Jurkat, Clone E6-1 (cell line): ENCODE measurements at regions not wholly inside any gene's neighbourhood (a gene's known extent, or its start where the extent isn't known, plus 50 kb on each side); places are given as distances from the start of the nearest gene placed in this dataset.

ENCODE experiments used
- DNase-seq: peaks from one replicate; pipeline ENCODE4 v3.0.0-alpha.2; 2011; ENCODE audit warnings: low read depth, low spot score
- H3K4me3 ChIP-seq: 2 replicates; pipeline ENCODE4 v1.5.1; 2011; ENCODE audit warnings: mild to moderate bottlenecking, low read length, control low read depth, moderate library complexity

- DNase-seq = no peak
- H3K4me3 ChIP-seq = no peak overlapping the region
Observed at GRCh38 chr3:43919029-43919428, 228.3 kb downstream of the ABHD5 start.

GRCh38 chr3:43921056-43921648 is 230.4 kb downstream of the ABHD5 start:
- no peak for DNase-seq
- H3K4me3 ChIP-seq = no peak overlapping the region

DNA sequence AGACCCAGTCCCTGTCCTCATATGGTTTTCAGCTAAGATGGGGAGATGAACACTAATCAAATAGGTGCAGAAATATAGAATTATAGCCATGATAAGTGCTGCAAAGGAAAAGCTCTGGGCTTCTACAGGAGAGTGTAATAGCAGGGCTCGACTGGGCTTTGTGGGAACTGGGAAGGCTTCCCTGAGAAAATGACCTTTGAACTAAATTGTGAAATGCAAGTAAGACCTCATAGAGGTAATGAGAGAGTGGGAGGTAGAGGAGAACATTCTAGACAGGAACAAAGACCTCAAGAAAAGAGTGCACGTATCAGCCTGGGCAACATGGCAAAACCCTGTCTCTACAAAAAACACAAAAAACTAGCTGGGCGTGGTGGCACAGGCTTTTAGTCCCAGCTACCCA is 231.6 kb downstream of the ABHD5 start:
- no peak for DNase-seq
- H3K4me3 ChIP-seq = no peak overlapping the region

DNA sequence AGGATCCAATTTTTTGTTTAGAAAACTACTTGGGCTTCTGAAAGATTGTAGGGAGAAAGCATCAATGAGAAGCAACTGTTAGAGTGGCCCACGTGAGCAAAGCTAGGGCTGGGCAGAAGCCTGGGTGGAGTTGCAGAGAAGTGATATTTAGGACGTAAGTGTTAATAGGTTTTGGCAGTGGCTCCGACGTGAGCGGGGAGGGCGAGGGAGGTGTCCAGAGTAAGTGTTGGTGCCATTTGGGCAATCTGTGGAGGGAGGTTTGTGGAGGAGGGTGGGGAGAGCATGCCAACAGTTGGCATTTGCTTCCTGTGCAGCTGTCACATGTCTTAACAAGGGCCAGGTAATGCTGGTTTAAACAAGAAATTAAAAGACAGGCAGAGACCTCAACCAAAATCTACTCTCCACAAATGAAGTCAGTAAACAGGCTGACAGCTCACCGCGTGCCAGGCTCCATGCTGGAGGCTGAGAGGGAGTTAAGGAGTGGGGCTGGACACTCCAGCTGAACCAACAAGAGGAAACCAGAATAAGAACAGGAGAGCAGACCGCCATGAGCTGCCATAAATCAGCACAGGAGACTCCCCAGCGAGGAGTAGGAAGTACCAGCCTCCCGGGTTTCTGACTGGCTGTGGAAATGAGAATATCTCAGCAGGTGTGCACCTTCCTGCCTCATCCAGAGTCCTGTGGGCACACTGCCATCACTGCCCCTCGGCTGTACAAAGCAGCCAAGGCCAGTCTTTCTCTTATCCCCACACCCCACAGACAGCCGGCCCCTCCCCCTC is 232.6 kb downstream of the ABHD5 start:
- no peak overlapping the region for H3K4me3 ChIP-seq
- no peak for DNase-seq

- no peak for DNase-seq
- H3K4me3 ChIP-seq = no peak overlapping the region
Observed at GRCh38 chr3:43926055-43926454, 235.3 kb downstream of the ABHD5 start.

DNA sequence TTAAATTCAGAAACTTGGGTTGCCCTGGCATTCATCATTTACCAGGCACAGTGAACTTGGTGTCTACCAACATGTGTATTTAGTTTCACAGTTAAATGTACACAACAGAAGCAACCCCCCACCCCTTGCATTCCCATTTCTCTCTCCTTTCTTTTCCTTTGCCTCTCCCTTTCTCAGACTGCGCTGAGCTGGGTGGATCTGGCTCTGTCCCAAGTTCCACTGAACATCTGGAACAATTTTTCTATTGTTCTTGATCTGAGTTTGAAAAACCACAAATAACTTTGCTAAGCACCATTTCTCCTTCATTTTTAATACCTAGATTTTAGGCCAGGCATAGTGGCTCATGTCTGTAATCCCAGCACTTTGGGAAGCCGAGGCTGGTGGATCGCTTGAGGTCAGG is 242.2 kb downstream of the ABHD5 start:
- no peak for DNase-seq
- no peak overlapping the region for H3K4me3 ChIP-seq

DNA sequence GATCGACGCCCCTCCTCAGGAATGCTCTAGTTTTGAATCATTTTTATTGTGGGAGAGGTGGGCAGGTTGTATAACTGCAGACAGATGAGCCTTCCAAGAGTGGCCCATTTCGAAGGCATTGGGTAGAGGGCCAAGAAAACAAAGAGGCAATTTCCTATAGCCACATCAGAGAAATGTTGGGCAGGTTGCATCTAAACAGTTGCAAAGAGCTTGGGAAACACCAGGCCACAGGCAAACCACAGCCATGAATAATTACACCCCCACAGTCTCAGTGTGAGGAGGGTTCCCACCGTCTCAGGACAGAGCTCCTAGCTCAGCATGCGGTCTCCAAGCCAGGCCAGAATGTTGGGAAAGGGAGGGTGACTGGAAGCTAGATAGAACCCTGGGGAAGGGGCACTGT is 257.3 kb downstream of the ABHD5 start:
- DNase-seq = peak; percentile 38
- no peak overlapping the region for H3K4me3 ChIP-seq

DNA sequence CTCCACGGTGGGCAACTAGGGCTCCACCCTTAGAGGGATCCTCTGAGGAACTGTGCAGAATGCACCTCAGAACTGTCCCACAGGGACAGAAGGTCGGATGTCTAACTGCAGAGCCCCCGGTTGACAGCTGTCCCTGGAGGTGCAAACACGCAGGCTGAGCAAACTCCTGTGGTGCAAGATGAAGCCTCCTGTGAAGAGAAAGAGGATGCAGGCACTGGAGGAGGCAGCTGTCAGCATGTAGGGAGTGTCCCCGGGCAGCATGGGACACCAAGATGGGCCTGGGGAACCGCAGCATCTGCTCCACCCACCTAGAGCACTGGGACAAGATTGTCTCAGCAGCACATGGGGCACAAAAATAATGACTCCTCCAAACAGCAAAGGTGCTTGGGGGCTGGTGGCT is 258.9 kb downstream of the ABHD5 start:
- DNase-seq = peak; percentile 8
- H3K4me3 ChIP-seq = no peak overlapping the region

- peak overlapping the region; percentile 27 for H3K4me3 ChIP-seq
- DNase-seq = peak; percentile 46
Observed at GRCh38 chr3:43950775-43951174, 260.0 kb downstream of the ABHD5 start.

DNA sequence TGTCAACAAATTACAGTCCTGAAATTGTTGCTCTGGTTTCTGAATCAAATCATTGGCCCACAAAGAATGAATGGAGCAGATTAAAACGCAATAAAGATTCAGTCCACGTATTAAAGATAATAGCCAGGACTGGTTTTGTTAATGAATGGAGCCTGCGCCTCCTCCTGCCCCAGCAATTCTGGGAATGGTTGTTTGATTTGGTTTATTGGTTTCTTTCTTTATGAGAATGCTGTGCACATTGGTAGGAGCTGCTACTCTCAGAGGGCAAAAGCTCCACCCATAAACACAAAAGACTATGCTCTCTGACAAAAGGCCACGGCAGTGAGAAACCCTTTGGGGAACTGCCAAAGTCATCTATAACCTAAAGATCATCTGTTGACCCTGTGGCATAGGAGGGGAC is 261.1 kb downstream of the ABHD5 start:
- no peak overlapping the region for H3K4me3 ChIP-seq
- DNase-seq = no peak

- DNase-seq = no peak
- H3K4me3 ChIP-seq = no peak overlapping the region
Observed at GRCh38 chr3:43953380-43953779, 262.6 kb downstream of the ABHD5 start.

DNA sequence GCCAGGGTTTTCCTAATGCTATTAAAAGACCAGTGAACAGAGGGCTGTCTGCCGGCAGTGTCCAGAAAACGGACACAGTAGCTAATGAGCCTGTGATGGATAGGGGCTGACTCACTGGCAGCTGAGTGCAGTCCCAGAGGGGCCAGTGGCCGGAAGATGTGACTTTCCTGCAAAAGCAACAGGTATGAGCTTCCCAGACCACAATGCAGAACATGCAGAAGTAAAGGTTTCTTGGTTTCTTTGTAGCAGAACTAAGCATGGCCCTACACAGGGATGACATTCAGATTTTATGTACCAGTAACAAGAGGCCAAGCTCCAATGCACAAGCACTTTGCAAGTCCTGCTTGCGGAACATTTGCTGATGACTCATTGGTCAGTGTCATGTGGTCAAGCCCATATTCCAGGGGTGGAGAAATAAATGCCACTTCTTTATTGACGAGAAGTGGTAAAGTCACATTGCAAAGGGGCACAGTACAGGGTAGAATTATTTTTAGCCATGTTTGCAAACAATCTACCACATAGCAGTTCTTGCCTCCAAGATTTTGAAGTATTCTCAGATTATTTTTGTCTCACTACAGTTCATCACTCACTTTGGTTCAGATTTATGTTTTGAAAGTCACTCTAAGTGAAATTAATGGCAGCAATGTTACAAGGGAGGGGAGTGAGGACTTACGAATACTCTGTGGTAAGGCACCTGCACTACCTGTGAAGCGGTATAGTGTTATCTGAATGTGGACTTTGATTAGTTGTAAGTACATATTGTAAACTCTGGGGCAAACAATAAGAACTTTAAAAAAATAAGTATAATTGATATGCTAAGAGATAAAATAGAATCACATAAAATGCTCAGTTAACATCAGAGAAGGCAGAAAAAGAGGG is 263.3 kb downstream of the ABHD5 start:
- no peak overlapping the region for H3K4me3 ChIP-seq
- no peak for DNase-seq

GRCh38 chr3:43956945-43957344 is 266.2 kb downstream of the ABHD5 start:
- no peak for DNase-seq
- H3K4me3 ChIP-seq = no peak overlapping the region

GRCh38 chr3:43957553-43957952 is 266.8 kb downstream of the ABHD5 start:
- DNase-seq = no peak
- H3K4me3 ChIP-seq = no peak overlapping the region

- DNase-seq = no peak
- no peak overlapping the region for H3K4me3 ChIP-seq
Observed at GRCh38 chr3:43958005-43958770, 267.4 kb downstream of the ABHD5 start.

- H3K4me3 ChIP-seq = no peak overlapping the region
- no peak for DNase-seq
Observed at GRCh38 chr3:43958973-43959372, 268.2 kb downstream of the ABHD5 start.

GRCh38 chr3:43959498-43960447 is 269.0 kb downstream of the ABHD5 start:
- no peak overlapping the region for H3K4me3 ChIP-seq
- DNase-seq = no peak

- DNase-seq = peak; percentile 19
Observed at GRCh38 chr3:43960448-43960840, 269.7 kb downstream of the ABHD5 start.

More at GRCh38 chr3:43960448-43960840, 269.7 kb downstream of the ABHD5 start:
- H3K4me3 ChIP-seq = no peak overlapping the region
